Panc1 (cell line): ENCODE measurements at regions not wholly inside any gene's neighbourhood (a gene's known extent, or its start where the extent isn't known, plus 50 kb on each side); places are given as distances from the start of the nearest gene placed in this dataset.

Experiments
- ATAC-seq: fragments of 200-7000 bp; cut with Tn5 transposase; 2 replicates; pipeline ENCODE4 v1.9.1; 2020; ENCODE audit warnings: mild to moderate bottlenecking, moderate library complexity
- BruUV-seq: library from RNA; stranded (reverse); fragments of 400-500 nt; replicated peaks from 2 replicates; lab custom pipeline; 2021; lab: Mats Ljungman, UMichigan
- CTCF ChIA-PET: fragments of 300-600 bp; sonication (Branson Sonifier 250); formaldehyde crosslinking; loops from one replicate; lab custom pipeline; 2022; ENCODE audit warnings: antibody characterized with exemption; lab: Charles Lee
- POLR2A ChIA-PET: fragments of 300-600 bp; sonication (Branson Sonifier 250); formaldehyde crosslinking; loops from one replicate; lab custom pipeline; 2022; ENCODE audit warnings: antibody characterized with exemption; lab: Charles Lee
- DNase-seq: peaks from one replicate; pipeline ENCODE4 v3.0.0-alpha.2; 2010; ENCODE audit warnings: low read depth, low spot score
- H3K27ac ChIP-seq: 2 replicates; pipeline ENCODE4 v1.5.1; 2011; ENCODE audit warnings: mild to moderate bottlenecking, low read length, inconsistent platforms
- H3K27me3 ChIP-seq: fragments of 200-500 bp; sonication (Bioruptor generic); 2 replicates; pipeline ENCODE4 v1.6.0; 2014; ENCODE audit warnings: low read length, inconsistent platforms; ENCODE audit not compliant: control insufficient read depth, insufficient read depth
- H3K36me3 ChIP-seq: fragments of 200-500 bp; sonication (Bioruptor generic); 2 replicates; pipeline ENCODE4 v1.5.1; 2014; ENCODE audit warnings: inconsistent platforms, mild to moderate bottlenecking, low read length, moderate library complexity; ENCODE audit not compliant: control insufficient read depth, insufficient read depth
- H3K4me1 ChIP-seq: 2 replicates; pipeline ENCODE4 v1.5.1; 2011; ENCODE audit warnings: inconsistent platforms, mild to moderate bottlenecking, low read length, moderate library complexity; ENCODE audit not compliant: control insufficient read depth, insufficient read depth
- H3K4me3 ChIP-seq, 2 experiments: 2 replicates each; pipeline ENCODE4 v1.5.1; 2011 to 2012; ENCODE audit warnings: low read depth in 2 of 2, low read length in 2 of 2, mild to moderate bottlenecking in 2 of 2, inconsistent platforms in 1 of 2, moderate library complexity in 1 of 2
- H3K9me3 ChIP-seq: fragments of 200-500 bp; sonication (Bioruptor generic); 2 replicates; pipeline ENCODE4 v1.5.1; 2014; ENCODE audit warnings: low read depth, mild to moderate bottlenecking, inconsistent platforms, low read length, moderate library complexity; ENCODE audit not compliant: control insufficient read depth, insufficient read depth
- POLR2AphosphoS5 ChIP-seq: IDR thresholded peaks from 2 replicates; pipeline ENCODE4 v1.6.1; 2012; ENCODE audit warnings: mild to moderate bottlenecking, low read depth, low read length, moderate library complexity
- SIN3A ChIP-seq: IDR thresholded peaks from 2 replicates; pipeline ENCODE4 v1.6.1; 2012; ENCODE audit warnings: low read depth, mild to moderate bottlenecking, low read length, moderate library complexity, borderline replicate concordance; ENCODE audit not compliant: insufficient read depth
- TCF7L2 ChIP-seq: IDR thresholded peaks from 2 replicates; pipeline ENCODE4 v1.6.1; 2011; ENCODE audit warnings: mild to moderate bottlenecking, low read depth, low read length, inconsistent platforms
- in situ Hi-C: cut with HindIII; loops from 2 replicates; pipeline ENCODE4 v1.10.0; 2016; ENCODE audit warnings: low sequenced_read_pairs, low pct_unique_long_range_greater_than_20kb
- intact Hi-C: fragments of 100-400 bp; cut with micrococcal nuclease; formaldehyde crosslinking; loops from one replicate; pipeline ENCODE4 v1.10.0; 2022; ENCODE audit not compliant: unreplicated experiment
- TF ChIP-seq, protein P1 (sequence below): fragments of 450-650 bp; IDR thresholded peaks from 2 replicates; pipeline ENCODE4 v1.5.1; 2017; ENCODE audit warnings: mild to moderate bottlenecking
- TF ChIP-seq, protein P2 (sequence below), 2 experiments: IDR thresholded peaks; 2 replicates each; pipeline ENCODE4 v1.6.1; 2011 to 2012; ENCODE audit warnings: low read depth in 2 of 2, control low read depth in 1 of 2, low read length in 1 of 2, mild to moderate bottlenecking in 1 of 2, moderate library complexity in 1 of 2; ENCODE audit not compliant: insufficient read depth in 1 of 2

DNA sequence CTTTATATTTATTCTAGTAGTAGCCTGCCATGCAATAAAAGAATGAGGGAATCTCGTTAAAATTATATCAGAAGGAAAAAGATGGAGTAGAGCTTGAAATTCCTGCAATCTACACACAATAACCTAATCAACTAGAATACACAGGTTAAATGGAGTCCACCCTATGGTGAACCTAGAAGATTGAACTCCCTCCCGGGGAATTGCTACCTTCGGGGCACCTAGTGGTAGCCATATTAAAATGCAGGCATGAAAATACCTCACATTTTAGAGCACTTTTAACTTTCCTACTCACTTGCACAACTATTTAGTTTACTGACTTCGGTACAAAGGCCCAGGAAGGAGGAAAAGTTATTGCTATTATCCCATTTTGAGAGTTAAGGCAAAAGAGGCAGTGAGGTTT lies 174.5 kb downstream of the SS18 start:
- DNase-seq (no peak), ATAC-seq (no peak)
- intact Hi-C loops: no loop called here
- peaks cover 6% of the 10 kb centered on the region; the same call in 1 of the 2 replicates for H3K27me3 ChIP-seq
- in situ Hi-C loops: no loop called here
- H3K36me3 ChIP-seq: no peaks in the 10 kb centered on the region
- BruUV-seq: no TSS peak
- POLR2A ChIA-PET: no interaction called here
- CTCF ChIA-PET: interaction anchor here (0.6 kb wide), 1 partner anchor 16 kb away, joined by 3 read pairs; no protein-coding TSS in a partner anchor
- no peaks in the 10 kb centered on the region for H3K4me1 ChIP-seq
- no peak overlapping the region for H3K27ac ChIP-seq
- no peaks in the 10 kb centered on the region for H3K9me3 ChIP-seq
- TF ChIP-seq POLR2AphosphoS5: no peak
- no peak for TF ChIP-seq SIN3A
- TF ChIP-seq, protein P1, sequence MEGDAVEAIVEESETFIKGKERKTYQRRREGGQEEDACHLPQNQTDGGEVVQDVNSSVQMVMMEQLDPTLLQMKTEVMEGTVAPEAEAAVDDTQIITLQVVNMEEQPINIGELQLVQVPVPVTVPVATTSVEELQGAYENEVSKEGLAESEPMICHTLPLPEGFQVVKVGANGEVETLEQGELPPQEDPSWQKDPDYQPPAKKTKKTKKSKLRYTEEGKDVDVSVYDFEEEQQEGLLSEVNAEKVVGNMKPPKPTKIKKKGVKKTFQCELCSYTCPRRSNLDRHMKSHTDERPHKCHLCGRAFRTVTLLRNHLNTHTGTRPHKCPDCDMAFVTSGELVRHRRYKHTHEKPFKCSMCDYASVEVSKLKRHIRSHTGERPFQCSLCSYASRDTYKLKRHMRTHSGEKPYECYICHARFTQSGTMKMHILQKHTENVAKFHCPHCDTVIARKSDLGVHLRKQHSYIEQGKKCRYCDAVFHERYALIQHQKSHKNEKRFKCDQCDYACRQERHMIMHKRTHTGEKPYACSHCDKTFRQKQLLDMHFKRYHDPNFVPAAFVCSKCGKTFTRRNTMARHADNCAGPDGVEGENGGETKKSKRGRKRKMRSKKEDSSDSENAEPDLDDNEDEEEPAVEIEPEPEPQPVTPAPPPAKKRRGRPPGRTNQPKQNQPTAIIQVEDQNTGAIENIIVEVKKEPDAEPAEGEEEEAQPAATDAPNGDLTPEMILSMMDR: peak; percentile 22; the same call in 1 of the 2 replicates
- no peak overlapping the region for H3K4me3 ChIP-seq

DNA sequence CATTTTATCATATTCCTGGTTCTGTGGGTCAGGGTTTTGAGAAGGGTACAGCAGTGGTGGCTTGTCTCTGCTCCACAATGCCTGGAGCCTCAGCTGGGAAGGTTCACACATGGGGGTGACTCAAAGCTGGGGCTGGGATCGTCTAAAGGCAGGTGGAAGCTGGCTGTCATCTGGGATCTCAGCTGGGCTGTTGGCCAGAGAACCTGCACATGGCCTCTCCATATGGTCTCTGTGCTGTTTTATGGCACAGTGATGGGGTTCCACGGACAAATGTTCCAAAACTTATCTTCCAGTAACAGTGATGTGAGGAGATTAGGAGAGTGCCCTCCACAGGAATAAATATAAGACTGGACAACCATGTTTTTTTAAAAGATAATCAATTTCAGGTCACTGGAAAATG lies 191.4 kb downstream of the SS18 start:
- POLR2A ChIA-PET: no interaction called here
- intact Hi-C loops (loop anchor here (10.0 kb wide), 3 partner anchors 64 to 1024 kb away; no protein-coding TSS in a partner anchor), in situ Hi-C loops (no loop called here)
- Histone ChIP-seq H3K27ac (no peak overlapping the region), H3K36me3 (no peaks in the 10 kb centered on the region), H3K4me1 (no peaks in the 10 kb centered on the region), H3K27me3 (no peaks in the 10 kb centered on the region), H3K4me3 (no peak overlapping the region), H3K9me3 (no peaks in the 10 kb centered on the region)
- no peak for ATAC-seq
- no TSS peak for BruUV-seq
- DNase-seq: no peak
- TF ChIP-seq SIN3A: no peak
- CTCF ChIA-PET: no interaction called here

DNA sequence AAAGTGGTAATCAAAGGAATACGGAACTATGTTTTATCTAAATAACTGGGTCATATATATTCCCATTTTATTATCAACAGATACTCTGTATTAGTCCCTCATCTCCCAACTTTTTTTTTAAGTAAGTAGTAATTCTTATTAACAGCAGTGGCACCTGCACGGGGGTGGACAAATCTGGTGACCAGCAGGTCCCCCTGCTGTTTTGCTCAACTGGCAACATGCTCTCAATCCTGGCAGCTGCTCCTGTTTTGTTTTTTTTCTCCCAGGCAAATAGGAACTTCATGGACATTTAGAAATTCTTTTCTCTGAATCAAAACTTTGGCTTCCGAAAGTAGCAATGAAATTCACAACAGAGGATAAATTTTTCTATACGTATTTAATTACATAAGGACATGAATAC lies 193.5 kb downstream of the SS18 start:
- BruUV-seq: no TSS peak
- Histone ChIP-seq H3K27ac (no peak overlapping the region), H3K27me3 (peaks cover 2% of the 10 kb centered on the region; the same call in 1 of the 2 replicates), H3K4me3 (no peak overlapping the region), H3K9me3 (no peaks in the 10 kb centered on the region), H3K36me3 (no peaks in the 10 kb centered on the region), H3K4me1 (no peaks in the 10 kb centered on the region)
- no peak for DNase-seq
- intact Hi-C loops (loop anchor here (10.0 kb wide), 3 partner anchors 62 to 1022 kb away; no protein-coding TSS in a partner anchor), in situ Hi-C loops (no loop called here)
- TF ChIP-seq, protein P2, sequence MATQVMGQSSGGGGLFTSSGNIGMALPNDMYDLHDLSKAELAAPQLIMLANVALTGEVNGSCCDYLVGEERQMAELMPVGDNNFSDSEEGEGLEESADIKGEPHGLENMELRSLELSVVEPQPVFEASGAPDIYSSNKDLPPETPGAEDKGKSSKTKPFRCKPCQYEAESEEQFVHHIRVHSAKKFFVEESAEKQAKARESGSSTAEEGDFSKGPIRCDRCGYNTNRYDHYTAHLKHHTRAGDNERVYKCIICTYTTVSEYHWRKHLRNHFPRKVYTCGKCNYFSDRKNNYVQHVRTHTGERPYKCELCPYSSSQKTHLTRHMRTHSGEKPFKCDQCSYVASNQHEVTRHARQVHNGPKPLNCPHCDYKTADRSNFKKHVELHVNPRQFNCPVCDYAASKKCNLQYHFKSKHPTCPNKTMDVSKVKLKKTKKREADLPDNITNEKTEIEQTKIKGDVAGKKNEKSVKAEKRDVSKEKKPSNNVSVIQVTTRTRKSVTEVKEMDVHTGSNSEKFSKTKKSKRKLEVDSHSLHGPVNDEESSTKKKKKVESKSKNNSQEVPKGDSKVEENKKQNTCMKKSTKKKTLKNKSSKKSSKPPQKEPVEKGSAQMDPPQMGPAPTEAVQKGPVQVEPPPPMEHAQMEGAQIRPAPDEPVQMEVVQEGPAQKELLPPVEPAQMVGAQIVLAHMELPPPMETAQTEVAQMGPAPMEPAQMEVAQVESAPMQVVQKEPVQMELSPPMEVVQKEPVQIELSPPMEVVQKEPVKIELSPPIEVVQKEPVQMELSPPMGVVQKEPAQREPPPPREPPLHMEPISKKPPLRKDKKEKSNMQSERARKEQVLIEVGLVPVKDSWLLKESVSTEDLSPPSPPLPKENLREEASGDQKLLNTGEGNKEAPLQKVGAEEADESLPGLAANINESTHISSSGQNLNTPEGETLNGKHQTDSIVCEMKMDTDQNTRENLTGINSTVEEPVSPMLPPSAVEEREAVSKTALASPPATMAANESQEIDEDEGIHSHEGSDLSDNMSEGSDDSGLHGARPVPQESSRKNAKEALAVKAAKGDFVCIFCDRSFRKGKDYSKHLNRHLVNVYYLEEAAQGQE (IDR thresholded peaks at IDR 0.05; ENCODE audit: insufficient read depth in 1 of 2, low read depth in 2 of 2, low read length in 1 of 2): no peak
- TF ChIP-seq TCF7L2: no peak
- TF ChIP-seq POLR2AphosphoS5: no peak
- no peak for TF ChIP-seq SIN3A
- TF ChIP-seq, protein P1: no peak
- ATAC-seq: no peak
- ChIA-PET POLR2A (no interaction called here), CTCF (no interaction called here)
